Neutrophil (primary cell): ENCODE measurements at regions not wholly inside any gene's neighbourhood (a gene's known extent, or its start where the extent isn't known, plus 50 kb on each side); places are given as distances from the start of the nearest gene placed in this dataset.
"Not testable (repeated sequence)": the region's sequence is repeated elsewhere in the genome, so short reads cannot be mapped to it uniquely, and the experiment has no call there.

ENCODE experiments used
- H3K27ac ChIP-seq: fragments of 200-600 bp; sonication (generic); 2 replicates; pipeline ENCODE4 v1.5.1; 2016; ENCODE audit warnings: mild to moderate bottlenecking, moderate library complexity
- H3K27me3 ChIP-seq: fragments of 200-600 bp; sonication (generic); 2 replicates; pipeline ENCODE4 v1.6.0; 2016; ENCODE audit warnings: mild to moderate bottlenecking
- H3K36me3 ChIP-seq: fragments of 200-600 bp; sonication (generic); 2 replicates; pipeline ENCODE4 v1.5.1; 2017
- H3K4me1 ChIP-seq, 2 experiments: fragments of 200-600 bp in 1 of 2; sonication (generic) in 1 of 2; 1 replicate in 1 of 2; 2 replicates in 1 of 2; pipeline versions ENCODE4 v1.5.1 to v1.6.1; 2013 to 2016; ENCODE audit warnings: low read depth in 1 of 2, low read length in 1 of 2, mild to moderate bottlenecking in 1 of 2, moderate library complexity in 1 of 2; ENCODE audit not compliant: control insufficient read depth in 1 of 2, insufficient read depth in 1 of 2
- H3K4me3 ChIP-seq, 2 experiments: fragments of 200-600 bp in 1 of 2; sonication (generic) in 1 of 2; 1 replicate in 1 of 2; 2 replicates in 1 of 2; pipeline ENCODE4 v1.5.1; 2013 to 2016; ENCODE audit warnings: low read depth in 1 of 2, low read length in 1 of 2, mild to moderate bottlenecking in 1 of 2, moderate library complexity in 1 of 2
- H3K9me3 ChIP-seq: fragments of 200-600 bp; sonication (generic); 2 replicates; pipeline ENCODE4 v1.5.1; 2016
- CTCF ChIP-seq: fragments of 200-600 bp; sonication (generic); IDR thresholded peaks from 2 replicates; pipeline ENCODE4 v1.5.1; 2016; ENCODE audit warnings: antibody characterized with exemption

- Histone ChIP-seq H3K4me3 (no peak overlapping the region), H3K9me3 (no peaks in the 10 kb centered on the region), H3K27ac (no peak overlapping the region)
Observed at GRCh38 chr18:28740575-28740974, 563.6 kb upstream of the CDH2 start.

GRCh38 chr18:28736951-28737350, 560.0 kb upstream of the CDH2 start:
- no peak for TF ChIP-seq CTCF
- no peak overlapping the region for H3K27ac ChIP-seq
- no peaks in the 10 kb centered on the region for H3K27me3 ChIP-seq
- H3K4me1 ChIP-seq: no peaks in the 10 kb centered on the region
- peaks cover 7% of the 10 kb centered on the region for H3K9me3 ChIP-seq
- no peaks in the 10 kb centered on the region for H3K36me3 ChIP-seq
- no peak overlapping the region for H3K4me3 ChIP-seq

More at GRCh38 chr18:28740575-28740974, 563.6 kb upstream of the CDH2 start:
- H3K27me3 ChIP-seq: no peaks in the 10 kb centered on the region
- no peak for TF ChIP-seq CTCF
- H3K4me1 ChIP-seq: no peaks in the 10 kb centered on the region
- no peaks in the 10 kb centered on the region for H3K36me3 ChIP-seq

DNA sequence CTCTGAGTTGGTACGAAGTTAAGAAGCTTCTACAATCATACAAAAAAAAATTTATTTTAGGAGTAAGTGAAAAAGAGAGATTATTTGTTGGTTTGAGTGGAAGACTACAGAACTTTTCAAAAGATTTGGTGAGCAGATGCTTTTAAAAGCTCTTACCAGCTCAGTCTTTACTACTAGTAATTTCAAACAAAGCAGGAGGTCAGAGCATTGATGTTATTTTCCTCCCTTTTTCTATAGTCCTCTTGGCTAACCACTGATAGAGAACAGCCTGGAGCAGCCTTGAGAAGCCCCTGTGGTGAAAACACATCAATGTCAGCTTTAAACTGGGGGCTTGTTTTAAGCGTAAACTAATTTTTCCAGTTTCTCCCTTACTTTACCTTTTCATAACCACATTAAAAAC, 559.3 kb upstream of the CDH2 start:
- TF ChIP-seq CTCF: no peak
- Histone ChIP-seq H3K4me1 (no peaks in the 10 kb centered on the region), H3K36me3 (no peaks in the 10 kb centered on the region), H3K4me3 (no peak overlapping the region), H3K27me3 (no peaks in the 10 kb centered on the region), H3K9me3 (peaks cover 7% of the 10 kb centered on the region), H3K27ac (no peak overlapping the region)

- no peak for TF ChIP-seq CTCF
- no peaks in the 10 kb centered on the region for H3K36me3 ChIP-seq
- no peaks in the 10 kb centered on the region for H3K27me3 ChIP-seq
- no peaks in the 10 kb centered on the region for H3K4me1 ChIP-seq
- no peak overlapping the region for H3K27ac ChIP-seq
- H3K9me3 ChIP-seq: peaks cover 7% of the 10 kb centered on the region
- no peak overlapping the region for H3K4me3 ChIP-seq
Observed at GRCh38 chr18:28735731-28736130, 558.8 kb upstream of the CDH2 start.

- Histone ChIP-seq H3K4me3 (no peak overlapping the region), H3K27me3 (no peaks in the 10 kb centered on the region), H3K9me3 (peaks cover 4% of the 10 kb centered on the region), H3K36me3 (no peaks in the 10 kb centered on the region), H3K4me1 (no peaks in the 10 kb centered on the region), H3K27ac (no peak overlapping the region)
- no peak for TF ChIP-seq CTCF
Observed at GRCh38 chr18:28729321-28729720, 552.4 kb upstream of the CDH2 start.

- Histone ChIP-seq H3K27me3 (no peaks in the 10 kb centered on the region), H3K4me3 (no peak overlapping the region), H3K27ac (no peak overlapping the region), H3K4me1 (no peaks in the 10 kb centered on the region), H3K9me3 (no peaks in the 10 kb centered on the region), H3K36me3 (no peaks in the 10 kb centered on the region)
- no peak for TF ChIP-seq CTCF
Observed at GRCh38 chr18:28728891-28729290, 552.0 kb upstream of the CDH2 start.

GRCh38 chr18:28727189-28727588, 550.3 kb upstream of the CDH2 start:
- not testable (repeated sequence) for H3K27ac ChIP-seq, H3K9me3 ChIP-seq, H3K36me3 ChIP-seq, H3K4me1 ChIP-seq, H3K4me3 ChIP-seq, H3K27me3 ChIP-seq
